ENCODE measurements at regions not wholly inside any gene's neighbourhood (a gene's known extent, or its start where the extent isn't known, plus 50 kb on each side); places are given as distances from the start of the nearest gene placed in this dataset.
"Not testable (repeated sequence)": the region's sequence is repeated elsewhere in the genome, so short reads cannot be mapped to it uniquely, and the experiment has no call there.

GRCh38 chr5:97991236-97991635 is 782.2 kb upstream of the RGMB start:
- H3K36me3 ChIP-seq, result no peaks in the 10 kb centered on the region
- H3K4me3 ChIP-seq, result no peak overlapping the region
- H3K27me3 ChIP-seq, result no peaks in the 10 kb centered on the region
- no peak overlapping the region for H3K27ac ChIP-seq
- H3K9me3 ChIP-seq, result no peaks in the 10 kb centered on the region
- no peak for DNase-seq (ENCODE audit: extremely low spot score in 2 of 2)
- TF ChIP-seq POLR2AphosphoS5 (IDR thresholded peaks at IDR 0.05; ENCODE audit: insufficient read depth in 1 of 2, low read depth in 1 of 2) (no peak), POLR2A (IDR thresholded peaks at IDR 0.05) (no peak)
- TF ChIP-seq, protein P1, sequence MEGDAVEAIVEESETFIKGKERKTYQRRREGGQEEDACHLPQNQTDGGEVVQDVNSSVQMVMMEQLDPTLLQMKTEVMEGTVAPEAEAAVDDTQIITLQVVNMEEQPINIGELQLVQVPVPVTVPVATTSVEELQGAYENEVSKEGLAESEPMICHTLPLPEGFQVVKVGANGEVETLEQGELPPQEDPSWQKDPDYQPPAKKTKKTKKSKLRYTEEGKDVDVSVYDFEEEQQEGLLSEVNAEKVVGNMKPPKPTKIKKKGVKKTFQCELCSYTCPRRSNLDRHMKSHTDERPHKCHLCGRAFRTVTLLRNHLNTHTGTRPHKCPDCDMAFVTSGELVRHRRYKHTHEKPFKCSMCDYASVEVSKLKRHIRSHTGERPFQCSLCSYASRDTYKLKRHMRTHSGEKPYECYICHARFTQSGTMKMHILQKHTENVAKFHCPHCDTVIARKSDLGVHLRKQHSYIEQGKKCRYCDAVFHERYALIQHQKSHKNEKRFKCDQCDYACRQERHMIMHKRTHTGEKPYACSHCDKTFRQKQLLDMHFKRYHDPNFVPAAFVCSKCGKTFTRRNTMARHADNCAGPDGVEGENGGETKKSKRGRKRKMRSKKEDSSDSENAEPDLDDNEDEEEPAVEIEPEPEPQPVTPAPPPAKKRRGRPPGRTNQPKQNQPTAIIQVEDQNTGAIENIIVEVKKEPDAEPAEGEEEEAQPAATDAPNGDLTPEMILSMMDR (IDR thresholded peaks at IDR 0.05), result no peak
- no peaks in the 10 kb centered on the region for H3K4me1 ChIP-seq
- intact Hi-C loops (cut with DNase I), result no loop called here

DNA sequence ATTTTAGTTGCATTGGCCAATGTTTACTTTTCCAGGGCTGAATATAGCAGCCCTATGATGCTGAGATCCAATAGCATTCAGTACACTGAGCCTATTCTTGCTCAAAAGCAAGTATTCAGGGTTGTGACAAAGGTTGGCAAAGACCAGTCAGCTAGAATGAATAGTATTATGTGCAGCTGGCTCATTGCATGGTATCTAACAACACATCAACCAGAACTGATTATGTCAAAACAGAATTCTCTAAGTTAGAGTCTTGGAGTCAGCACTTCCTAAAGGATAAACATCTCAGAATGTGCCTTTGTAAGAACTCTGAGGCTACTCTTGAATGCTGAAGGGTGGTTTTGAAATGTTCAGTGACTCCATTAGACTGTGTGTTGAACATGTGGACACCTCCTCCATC is 774.5 kb upstream of the RGMB start:
- DNase-seq (ENCODE audit: extremely low spot score in 2 of 2), result no peak
- Histone ChIP-seq H3K36me3 (no peaks in the 10 kb centered on the region), H3K9me3 (no peaks in the 10 kb centered on the region), H3K27ac (no peak overlapping the region), H3K27me3 (no peaks in the 10 kb centered on the region), H3K4me3 (no peak overlapping the region), H3K4me1 (no peaks in the 10 kb centered on the region)
- intact Hi-C loops (cut with DNase I), result no loop called here
- TF ChIP-seq POLR2A (IDR thresholded peaks at IDR 0.05) (no peak), POLR2AphosphoS5 (IDR thresholded peaks at IDR 0.05; ENCODE audit: insufficient read depth in 1 of 2, low read depth in 1 of 2) (no peak)
- TF ChIP-seq, protein P1 (IDR thresholded peaks at IDR 0.05), result no peak

GRCh38 chr5:98004463-98004862 is 769.0 kb upstream of the RGMB start:
- intact Hi-C loops (cut with DNase I), result no loop called here
- Histone ChIP-seq H3K36me3 (no peaks in the 10 kb centered on the region), H3K4me3 (no peak overlapping the region), H3K4me1 (no peaks in the 10 kb centered on the region), H3K9me3 (no peaks in the 10 kb centered on the region), H3K27me3 (no peaks in the 10 kb centered on the region), H3K27ac (no peak overlapping the region)
- TF ChIP-seq POLR2AphosphoS5 (IDR thresholded peaks at IDR 0.05; ENCODE audit: insufficient read depth in 1 of 2, low read depth in 1 of 2) (no peak), POLR2A (IDR thresholded peaks at IDR 0.05) (no peak)
- TF ChIP-seq, protein P1 (IDR thresholded peaks at IDR 0.05), result no peak
- no peak for DNase-seq (ENCODE audit: extremely low spot score in 2 of 2)

GRCh38 chr5:98016771-98017170 is 756.7 kb upstream of the RGMB start:
- H3K36me3 ChIP-seq, result no peaks in the 10 kb centered on the region
- DNase-seq (ENCODE audit: extremely low spot score in 2 of 2), result no peak
- TF ChIP-seq, protein P1 (IDR thresholded peaks at IDR 0.05), result no peak
- no peak for TF ChIP-seq POLR2A (IDR thresholded peaks at IDR 0.05)
- TF ChIP-seq POLR2AphosphoS5 (IDR thresholded peaks at IDR 0.05; ENCODE audit: insufficient read depth in 1 of 2, low read depth in 1 of 2), result no peak
- no peaks in the 10 kb centered on the region for H3K9me3 ChIP-seq
- H3K27ac ChIP-seq, result no peak overlapping the region
- intact Hi-C loops (cut with DNase I), result no loop called here
- H3K4me3 ChIP-seq, result no peak overlapping the region
- H3K27me3 ChIP-seq, result no peaks in the 10 kb centered on the region
- no peaks in the 10 kb centered on the region for H3K4me1 ChIP-seq

GRCh38 chr5:98030273-98030672 is 743.2 kb upstream of the RGMB start:
- H3K27ac ChIP-seq; H3K9me3 ChIP-seq; H3K4me3 ChIP-seq; H3K36me3 ChIP-seq; DNase-seq (ENCODE audit: extremely low spot score in 2 of 2); intact Hi-C loops (cut with DNase I); H3K4me1 ChIP-seq; H3K27me3 ChIP-seq: not testable (repeated sequence)

DNA sequence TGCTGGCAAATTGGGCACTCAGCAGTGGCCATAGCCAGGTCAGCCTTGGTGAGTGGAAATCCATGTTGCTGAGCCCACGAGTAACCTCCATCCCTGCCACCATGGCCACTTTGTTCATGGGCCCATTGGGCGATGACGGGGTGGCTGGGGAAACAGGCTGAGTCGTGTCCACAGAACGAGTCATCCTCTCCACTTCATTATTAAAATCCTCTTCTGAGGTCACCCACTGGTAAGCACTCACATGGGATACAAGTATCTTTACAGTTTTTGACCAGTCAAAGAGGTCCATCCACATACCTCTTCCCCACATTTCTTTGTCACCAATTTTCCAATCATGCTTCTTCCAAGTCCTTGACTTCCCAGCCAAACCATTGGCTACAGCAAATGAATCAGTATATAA is 742.4 kb upstream of the RGMB start:
- H3K27me3 ChIP-seq; H3K27ac ChIP-seq; H3K9me3 ChIP-seq; DNase-seq (ENCODE audit: extremely low spot score in 2 of 2); intact Hi-C loops (cut with DNase I); H3K4me3 ChIP-seq; H3K4me1 ChIP-seq; H3K36me3 ChIP-seq: not testable (repeated sequence)
